ENCODE measurements at regions not wholly inside any gene's neighbourhood (a gene's known extent, or its start where the extent isn't known, plus 50 kb on each side); places are given as distances from the start of the nearest gene placed in this dataset.

DNA sequence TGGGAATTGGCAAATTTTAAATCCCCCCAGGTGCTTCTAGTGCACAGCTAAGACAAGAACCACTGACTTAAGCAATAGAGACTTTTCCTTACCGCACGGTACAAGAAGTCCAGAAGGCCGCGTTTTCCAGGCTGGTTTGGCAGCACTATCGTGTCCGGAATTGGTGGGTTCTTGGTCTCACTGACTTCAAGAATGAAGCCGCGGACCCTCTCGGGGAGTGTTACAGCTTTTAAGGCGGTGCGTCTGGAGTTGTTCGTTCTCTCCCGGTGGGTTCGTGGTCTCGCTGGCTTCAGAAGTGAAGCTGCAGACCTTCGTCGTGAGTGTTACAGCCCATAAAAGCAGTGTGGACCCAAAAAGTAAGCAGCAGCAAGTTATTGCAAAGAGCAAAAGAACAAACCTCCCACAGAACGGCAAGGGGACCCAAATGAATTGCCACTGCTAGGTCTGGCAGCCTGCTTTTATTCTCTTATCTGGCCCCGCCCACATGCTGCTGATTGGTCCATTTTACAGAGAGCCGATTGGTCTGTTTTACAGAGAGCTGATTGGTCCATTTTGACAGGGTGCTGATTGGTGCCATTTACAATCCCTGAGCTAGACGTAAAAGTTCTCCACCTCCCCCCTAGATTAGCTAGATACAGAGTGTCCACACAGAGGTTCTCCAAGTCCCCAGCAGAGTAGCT is 264.5 kb downstream of the PREX1 start:
- no peaks in the 10 kb centered on the region for H3K4me1 ChIP-seq (ENCODE audit: low read depth)
- DNase-seq (no peak), ATAC-seq (no peak)
- H3K9me3 ChIP-seq = no peaks in the 10 kb centered on the region
- TF ChIP-seq, protein P1, sequence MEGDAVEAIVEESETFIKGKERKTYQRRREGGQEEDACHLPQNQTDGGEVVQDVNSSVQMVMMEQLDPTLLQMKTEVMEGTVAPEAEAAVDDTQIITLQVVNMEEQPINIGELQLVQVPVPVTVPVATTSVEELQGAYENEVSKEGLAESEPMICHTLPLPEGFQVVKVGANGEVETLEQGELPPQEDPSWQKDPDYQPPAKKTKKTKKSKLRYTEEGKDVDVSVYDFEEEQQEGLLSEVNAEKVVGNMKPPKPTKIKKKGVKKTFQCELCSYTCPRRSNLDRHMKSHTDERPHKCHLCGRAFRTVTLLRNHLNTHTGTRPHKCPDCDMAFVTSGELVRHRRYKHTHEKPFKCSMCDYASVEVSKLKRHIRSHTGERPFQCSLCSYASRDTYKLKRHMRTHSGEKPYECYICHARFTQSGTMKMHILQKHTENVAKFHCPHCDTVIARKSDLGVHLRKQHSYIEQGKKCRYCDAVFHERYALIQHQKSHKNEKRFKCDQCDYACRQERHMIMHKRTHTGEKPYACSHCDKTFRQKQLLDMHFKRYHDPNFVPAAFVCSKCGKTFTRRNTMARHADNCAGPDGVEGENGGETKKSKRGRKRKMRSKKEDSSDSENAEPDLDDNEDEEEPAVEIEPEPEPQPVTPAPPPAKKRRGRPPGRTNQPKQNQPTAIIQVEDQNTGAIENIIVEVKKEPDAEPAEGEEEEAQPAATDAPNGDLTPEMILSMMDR (IDR thresholded peaks at IDR 0.05) = no peak
- no peaks in the 10 kb centered on the region for H3K36me3 ChIP-seq (ENCODE audit: low read depth)
- intact Hi-C loops (cut with DNase I, micrococcal nuclease) = no loop called here
- H3K4me3 ChIP-seq = no peak overlapping the region

DNA sequence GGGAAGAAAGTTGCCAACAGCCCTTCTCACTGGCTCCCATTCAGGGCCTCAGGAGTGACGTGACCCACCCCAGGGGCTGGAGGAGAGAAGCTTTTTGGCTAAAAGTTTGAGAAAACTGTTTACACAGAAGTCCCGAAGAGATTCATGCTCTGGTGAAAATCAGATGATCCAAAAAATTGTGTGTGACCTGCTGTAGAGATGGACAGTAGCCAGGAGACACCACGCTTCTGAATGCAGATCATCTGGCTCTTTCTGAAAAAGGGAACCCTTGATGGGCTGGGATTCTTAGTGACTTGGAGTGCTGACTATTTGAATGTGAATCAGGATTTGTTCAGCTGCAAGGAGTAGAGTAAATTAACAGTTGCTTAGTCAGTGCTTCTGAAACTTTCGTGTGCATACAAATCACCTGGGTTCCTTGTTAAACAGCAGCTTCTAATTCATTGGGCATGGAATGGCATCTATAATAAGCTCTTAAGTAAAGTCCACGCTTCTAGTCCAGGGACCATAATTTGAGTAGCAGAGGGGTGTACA is 265.1 kb downstream of the PREX1 start:
- intact Hi-C loops (cut with DNase I, micrococcal nuclease) = no loop called here
- H3K4me3 ChIP-seq = no peak overlapping the region
- TF ChIP-seq, protein P1 (IDR thresholded peaks at IDR 0.05) = no peak
- H3K9me3 ChIP-seq = no peaks in the 10 kb centered on the region
- H3K36me3 ChIP-seq (ENCODE audit: low read depth) = no peaks in the 10 kb centered on the region
- ATAC-seq (no peak), DNase-seq (no peak)
- H3K4me1 ChIP-seq (ENCODE audit: low read depth) = no peaks in the 10 kb centered on the region

DNA sequence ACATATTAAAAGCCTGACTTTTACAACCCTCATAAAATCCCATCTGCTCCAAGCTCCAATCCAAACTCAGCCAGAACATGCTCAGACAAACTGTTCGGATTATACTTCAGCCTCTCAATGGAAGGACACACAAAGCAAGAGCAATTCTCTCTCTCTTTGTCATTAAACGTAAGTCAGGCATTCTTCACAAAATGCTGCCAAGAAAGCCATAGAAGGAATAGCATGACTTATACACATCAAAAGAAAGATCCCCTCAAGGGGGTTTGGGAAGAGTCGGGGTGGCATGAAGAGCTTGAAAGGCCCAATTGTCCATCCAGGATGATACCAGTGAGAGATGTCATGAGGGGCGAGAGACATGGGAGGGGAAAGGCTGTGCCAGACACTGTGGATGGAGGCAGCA is 268.9 kb downstream of the PREX1 start:
- Histone ChIP-seq H3K9me3 (no peaks in the 10 kb centered on the region), H3K4me3 (no peak overlapping the region), H3K4me1 (ENCODE audit: low read depth) (no peaks in the 10 kb centered on the region), H3K36me3 (ENCODE audit: low read depth) (no peaks in the 10 kb centered on the region)
- intact Hi-C loops (cut with DNase I, micrococcal nuclease) = no loop called here
- TF ChIP-seq, protein P1 (IDR thresholded peaks at IDR 0.05) = no peak
- ATAC-seq (no peak), DNase-seq (no peak)

- TF ChIP-seq, protein P1 (IDR thresholded peaks at IDR 0.05) = no peak
- intact Hi-C loops (cut with DNase I, micrococcal nuclease) = no loop called here
Observed at GRCh38 chr20:48557380-48557779, 270.4 kb downstream of the PREX1 start.

GRCh38 chr20:48556956-48557355 is 270.8 kb downstream of the PREX1 start:
- DNase-seq = no peak
- no peak overlapping the region for H3K4me3 ChIP-seq
- no peaks in the 10 kb centered on the region for H3K4me1 ChIP-seq (ENCODE audit: low read depth)
- H3K9me3 ChIP-seq = no peaks in the 10 kb centered on the region
- H3K36me3 ChIP-seq (ENCODE audit: low read depth) = no peaks in the 10 kb centered on the region
- TF ChIP-seq, protein P1 (IDR thresholded peaks at IDR 0.05) = no peak
- ATAC-seq = no peak
- intact Hi-C loops (cut with DNase I, micrococcal nuclease) = no loop called here

More at GRCh38 chr20:48557380-48557779, 270.4 kb downstream of the PREX1 start:
- ATAC-seq (no peak), DNase-seq (no peak)
- H3K36me3 ChIP-seq (ENCODE audit: low read depth) = no peaks in the 10 kb centered on the region
- H3K4me3 ChIP-seq = no peak overlapping the region
- no peaks in the 10 kb centered on the region for H3K9me3 ChIP-seq
- no peaks in the 10 kb centered on the region for H3K4me1 ChIP-seq (ENCODE audit: low read depth)
